ENCODE measurements at regions not wholly inside any gene's neighbourhood (a gene's known extent, or its start where the extent isn't known, plus 50 kb on each side); places are given as distances from the start of the nearest gene placed in this dataset.

DNA sequence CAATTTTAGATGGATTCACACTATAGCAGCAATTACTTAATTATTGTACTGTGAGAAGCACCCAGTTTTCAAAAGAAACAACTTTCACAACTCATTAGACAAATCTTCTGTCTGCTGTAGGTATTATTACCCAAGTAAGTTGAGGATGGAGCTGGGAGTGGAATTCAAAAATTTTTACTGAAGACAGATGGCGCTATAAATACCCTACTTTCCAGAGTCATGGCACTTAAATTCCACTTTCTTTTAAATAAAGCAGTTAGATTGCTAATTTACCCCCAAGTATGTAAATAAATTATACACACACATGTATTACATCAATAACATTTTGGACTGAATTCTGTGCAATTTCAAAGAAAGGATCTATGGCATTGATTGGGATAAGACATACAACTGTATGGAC, 166.8 kb downstream of the FTCDNL1 start:
- Histone ChIP-seq H3K4me3 (ENCODE audit: low read depth, low read length) (no peak overlapping the region), H3K27me3 (ENCODE audit: control insufficient read depth, insufficient read depth, low read length) (no peaks in the 10 kb centered on the region), H3K36me3 (ENCODE audit: control insufficient read depth, insufficient read depth, low read length) (no peaks in the 10 kb centered on the region)
- peak; percentile 33 for TF ChIP-seq CTCF (IDR thresholded peaks at IDR 0.05; ENCODE audit: insufficient read depth, low read length, poor library complexity, severe bottlenecking)
- DNase-seq (ENCODE audit: low read depth): no peak

- Histone ChIP-seq H3K4me3 (ENCODE audit: low read depth, low read length) (no peak overlapping the region), H3K27me3 (ENCODE audit: control insufficient read depth, insufficient read depth, low read length) (no peaks in the 10 kb centered on the region), H3K36me3 (ENCODE audit: control insufficient read depth, insufficient read depth, low read length) (no peaks in the 10 kb centered on the region)
- DNase-seq (ENCODE audit: low read depth): no peak
- no peak for TF ChIP-seq CTCF (IDR thresholded peaks at IDR 0.05; ENCODE audit: insufficient read depth, low read length, poor library complexity, severe bottlenecking)
Observed at GRCh38 chr2:199682001-199682400, 169.0 kb downstream of the FTCDNL1 start.

DNA sequence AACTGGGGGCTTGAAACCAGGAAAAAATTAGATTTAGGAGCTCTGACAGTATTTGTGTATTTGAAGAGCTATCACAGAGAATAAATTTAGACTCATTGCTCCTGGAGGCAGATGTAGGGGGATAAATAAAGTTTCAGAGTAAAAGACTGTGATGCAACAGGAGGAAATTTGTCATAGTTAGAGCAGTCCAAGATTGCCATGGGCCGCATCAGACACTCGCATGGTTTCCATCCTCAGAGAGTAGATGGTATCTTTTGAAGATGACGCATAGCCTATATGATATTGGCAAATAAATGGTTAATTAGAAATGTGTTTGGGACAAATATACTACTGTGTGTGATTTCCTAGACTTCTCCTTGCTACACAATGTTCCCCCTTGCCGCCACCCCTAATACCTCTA, 170.5 kb downstream of the FTCDNL1 start:
- TF ChIP-seq CTCF (IDR thresholded peaks at IDR 0.05; ENCODE audit: insufficient read depth, low read length, poor library complexity, severe bottlenecking): no peak

DNA sequence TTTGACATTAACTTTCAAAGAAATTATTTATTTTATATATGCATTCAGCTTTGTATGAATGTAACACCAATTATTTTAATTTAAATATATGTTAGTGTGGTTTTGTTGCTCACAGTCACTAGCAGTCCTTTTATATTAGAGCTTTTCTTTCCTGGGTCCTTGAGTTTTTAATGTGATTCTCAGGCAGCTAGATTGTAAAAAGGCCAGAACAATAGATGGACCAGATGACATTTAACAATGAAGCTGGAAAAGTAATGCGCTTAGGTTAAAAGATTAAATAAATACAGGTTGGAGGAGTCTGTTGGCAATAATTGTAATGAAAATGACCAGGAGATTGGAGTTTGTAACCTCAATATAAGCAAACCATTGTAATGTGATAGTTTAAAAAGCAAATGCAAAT, 171.1 kb downstream of the FTCDNL1 start:
- no peak for DNase-seq (ENCODE audit: low read depth)
- no peak for TF ChIP-seq CTCF (IDR thresholded peaks at IDR 0.05; ENCODE audit: insufficient read depth, low read length, poor library complexity, severe bottlenecking)
- H3K4me3 ChIP-seq (ENCODE audit: low read depth, low read length): no peak overlapping the region
- no peaks in the 10 kb centered on the region for H3K36me3 ChIP-seq (ENCODE audit: control insufficient read depth, insufficient read depth, low read length)
- H3K27me3 ChIP-seq (ENCODE audit: control insufficient read depth, insufficient read depth, low read length): no peaks in the 10 kb centered on the region

More for the DNA sequence above, 170.5 kb downstream of the FTCDNL1 start:
- no peak overlapping the region for H3K4me3 ChIP-seq (ENCODE audit: low read depth, low read length)
- no peaks in the 10 kb centered on the region for H3K36me3 ChIP-seq (ENCODE audit: control insufficient read depth, insufficient read depth, low read length)
- DNase-seq (ENCODE audit: low read depth): no peak
- no peaks in the 10 kb centered on the region for H3K27me3 ChIP-seq (ENCODE audit: control insufficient read depth, insufficient read depth, low read length)

GRCh38 chr2:199677881-199678280, 173.1 kb downstream of the FTCDNL1 start:
- Histone ChIP-seq H3K4me3 (ENCODE audit: low read depth, low read length) (no peak overlapping the region), H3K36me3 (ENCODE audit: control insufficient read depth, insufficient read depth, low read length) (no peaks in the 10 kb centered on the region), H3K27me3 (ENCODE audit: control insufficient read depth, insufficient read depth, low read length) (no peaks in the 10 kb centered on the region)
- no peak for DNase-seq (ENCODE audit: low read depth)
- no peak for TF ChIP-seq CTCF (IDR thresholded peaks at IDR 0.05; ENCODE audit: insufficient read depth, low read length, poor library complexity, severe bottlenecking)

DNA sequence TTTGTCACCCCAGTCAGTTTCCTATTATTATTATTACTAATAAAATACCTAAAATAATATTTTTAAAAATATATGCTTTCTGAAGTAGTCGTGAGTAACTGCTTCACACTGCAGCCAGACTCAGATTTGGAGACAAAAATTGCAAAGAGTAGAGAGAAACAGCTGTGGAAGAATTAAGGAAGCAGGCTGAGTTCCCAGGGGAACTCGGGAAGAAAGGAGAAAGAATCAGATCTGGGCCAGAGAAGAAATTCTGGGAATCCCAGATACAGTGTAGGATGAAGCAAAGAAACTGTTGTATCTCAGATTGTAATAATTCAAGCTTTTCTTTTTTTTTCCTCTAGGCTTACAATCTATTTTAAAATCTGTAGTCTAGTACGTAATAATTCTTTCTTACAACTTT, 182.3 kb downstream of the FTCDNL1 start:
- Histone ChIP-seq H3K36me3 (ENCODE audit: control insufficient read depth, insufficient read depth, low read length) (no peaks in the 10 kb centered on the region), H3K4me3 (ENCODE audit: low read depth, low read length) (no peak overlapping the region), H3K27me3 (ENCODE audit: control insufficient read depth, insufficient read depth, low read length) (no peaks in the 10 kb centered on the region)
- no peak for TF ChIP-seq CTCF (IDR thresholded peaks at IDR 0.05; ENCODE audit: insufficient read depth, low read length, poor library complexity, severe bottlenecking)
- no peak for DNase-seq (ENCODE audit: low read depth)

Measured in kidney epithelial cell (primary cell).